Mesodermal cell (in vitro differentiated cells): ENCODE measurements at regions not wholly inside any gene's neighbourhood (a gene's known extent, or its start where the extent isn't known, plus 50 kb on each side); places are given as distances from the start of the nearest gene placed in this dataset.
"Not testable (repeated sequence)": the region's sequence is repeated elsewhere in the genome, so short reads cannot be mapped to it uniquely, and the experiment has no call there.

Source experiments
- H3K27ac ChIP-seq: 2 replicates; pipeline ENCODE4 v1.7.0; 2013; ENCODE audit warnings: mild to moderate bottlenecking, low read depth, low read length, moderate library complexity; ENCODE audit not compliant: severe bottlenecking
- H3K36me3 ChIP-seq: 2 replicates; pipeline ENCODE4 v1.7.1; 2013; ENCODE audit warnings: mild to moderate bottlenecking, low read length, moderate library complexity; ENCODE audit not compliant: control insufficient read depth, insufficient read depth
- H3K4me1 ChIP-seq: one replicate; pipeline ENCODE4 v1.7.1; 2013; ENCODE audit warnings: mild to moderate bottlenecking, low read length; ENCODE audit not compliant: insufficient read depth, control insufficient read depth, poor library complexity, severe bottlenecking
- H3K4me3 ChIP-seq: 2 replicates; pipeline ENCODE4 v1.7.0; 2013; ENCODE audit warnings: low read length, control low read depth, mild to moderate bottlenecking; ENCODE audit not compliant: insufficient read depth, poor library complexity, severe bottlenecking; ENCODE audit errors: extremely low read depth
- H3K9me3 ChIP-seq: 2 replicates; pipeline ENCODE4 v1.7.1; 2013; ENCODE audit warnings: mild to moderate bottlenecking, low read length, moderate library complexity; ENCODE audit not compliant: control insufficient read depth
- WGBS, 2 experiments: methylation state at CpG; one replicate each; pipeline ENCODE4 v1.1.5; 2013; ENCODE audit warnings: missing lambda C conversion rate in 2 of 2; ENCODE audit not compliant: insufficient coverage in 2 of 2; 5-methylcytosine and 5-hydroxymethylcytosine counted together

GRCh38 chr1:244156617-244157016 is 105.5 kb downstream of the ZBTB18 start:
- H3K4me1 ChIP-seq = peaks cover 10% of the 10 kb centered on the region
- H3K27ac ChIP-seq, H3K9me3 ChIP-seq, H3K4me3 ChIP-seq, H3K36me3 ChIP-seq: not testable (repeated sequence)

DNA sequence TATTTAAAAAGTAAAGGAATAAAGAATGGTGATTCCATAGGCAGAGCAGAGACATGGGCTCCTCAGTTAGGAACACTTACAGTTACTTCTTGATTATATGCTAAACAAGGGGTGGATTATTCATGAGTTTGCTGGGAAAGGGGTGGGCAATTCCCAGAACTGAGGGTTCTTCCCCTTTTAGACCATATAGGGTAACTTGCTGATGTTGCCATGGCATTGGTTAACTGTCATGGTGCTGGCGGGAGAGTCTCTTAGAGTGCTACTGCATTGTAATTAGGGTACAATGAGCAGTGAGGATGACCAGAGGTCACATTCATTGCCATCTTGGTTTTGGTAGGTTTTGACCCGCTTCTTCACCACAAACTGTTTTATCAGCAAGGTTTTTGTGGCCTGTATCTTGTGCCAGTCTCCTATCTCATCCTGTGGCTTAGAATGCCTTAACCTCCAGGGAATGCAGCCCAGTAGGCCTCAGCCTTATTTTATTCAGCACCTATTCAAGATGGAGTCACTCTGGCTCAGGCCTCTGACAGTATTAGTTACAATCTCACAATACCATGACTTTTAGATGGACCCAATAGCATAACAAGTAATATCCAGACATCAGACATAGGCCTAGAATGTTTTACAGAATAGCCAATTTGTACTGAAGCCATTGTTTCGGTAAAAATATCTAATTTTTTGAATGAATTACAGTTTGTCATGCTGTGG is 106.8 kb downstream of the ZBTB18 start:
- H3K9me3 ChIP-seq = no peaks in the 10 kb centered on the region
- 86 to 100% methylated on average over 1 to 2 of the region's 3 CpGs for WGBS, 2 experiments
- peaks cover 18% of the 10 kb centered on the region for H3K4me1 ChIP-seq

DNA sequence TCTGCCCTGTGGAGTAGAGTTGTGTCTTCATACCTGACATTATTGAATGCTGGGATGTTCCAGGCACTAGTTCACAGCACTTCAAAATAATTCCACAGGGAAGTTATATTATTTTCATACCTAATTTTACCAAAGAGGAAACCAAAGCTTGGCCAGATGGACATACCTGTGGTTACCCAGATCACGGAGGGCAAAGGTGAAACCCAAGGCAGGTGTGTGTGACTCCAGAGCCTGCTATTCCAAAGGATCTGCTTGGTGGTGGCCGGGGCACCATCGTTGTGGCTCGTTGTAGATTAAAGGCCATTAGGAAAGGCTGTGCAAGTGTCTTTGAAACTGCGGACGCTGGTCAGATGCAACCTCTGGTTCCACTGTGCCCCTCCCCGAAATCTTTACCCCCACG is 108.6 kb downstream of the ZBTB18 start:
- H3K4me3 ChIP-seq = no peak overlapping the region

More for the DNA sequence above, 106.8 kb downstream of the ZBTB18 start:
- H3K27ac ChIP-seq = no peak overlapping the region
- no peaks in the 10 kb centered on the region for H3K36me3 ChIP-seq
- no peak overlapping the region for H3K4me3 ChIP-seq

DNA sequence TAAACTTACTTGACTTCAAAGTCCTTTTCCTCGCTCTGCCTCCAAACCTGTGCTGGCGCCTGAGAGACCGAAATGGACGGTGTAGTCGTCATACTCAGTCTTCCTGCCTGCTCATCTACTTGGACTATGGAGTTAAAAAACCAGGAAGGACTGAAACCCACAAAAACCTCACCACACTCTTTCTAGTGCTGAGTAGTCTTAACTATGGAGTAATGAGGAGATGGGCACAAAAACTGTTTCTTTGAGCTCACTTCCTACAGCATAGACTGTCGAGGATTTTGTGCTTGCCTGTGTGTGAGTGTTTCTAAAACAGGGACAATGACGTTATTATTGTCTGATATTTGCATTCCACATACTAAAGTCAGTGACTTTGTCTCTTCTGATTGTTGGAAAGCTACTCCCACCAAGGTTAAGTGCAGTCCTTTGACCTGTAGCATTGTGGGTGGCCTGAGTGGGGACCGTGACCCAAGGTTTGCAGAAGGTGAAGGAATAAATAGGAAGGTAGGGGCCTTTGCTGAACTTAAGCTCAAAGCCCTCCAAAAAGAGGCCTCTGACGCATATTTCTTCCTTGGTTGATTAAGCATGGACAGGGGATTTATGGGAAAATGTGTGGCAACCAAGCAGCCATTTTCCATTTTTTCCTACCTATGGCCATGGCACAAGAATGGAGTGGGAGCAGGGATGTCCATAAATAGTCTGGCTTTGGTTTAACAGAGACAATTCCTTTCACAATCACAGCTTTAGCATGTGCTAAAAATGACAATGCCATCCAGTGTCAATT is 109.6 kb downstream of the ZBTB18 start:
- Histone ChIP-seq H3K36me3 (no peaks in the 10 kb centered on the region), H3K9me3 (no peaks in the 10 kb centered on the region), H3K27ac (no peak overlapping the region), H3K4me3 (no peak overlapping the region), H3K4me1 (peaks cover 38% of the 10 kb centered on the region)
- 90% methylated on average over 2 of the region's 9 CpGs for WGBS, 2 experiments

More for the DNA sequence above, 108.6 kb downstream of the ZBTB18 start:
- WGBS, 2 experiments = 98% methylated on average over 8 of the region's 8 CpGs
- no peak overlapping the region for H3K27ac ChIP-seq
- peaks cover 33% of the 10 kb centered on the region for H3K4me1 ChIP-seq
- no peaks in the 10 kb centered on the region for H3K9me3 ChIP-seq
- no peaks in the 10 kb centered on the region for H3K36me3 ChIP-seq

DNA sequence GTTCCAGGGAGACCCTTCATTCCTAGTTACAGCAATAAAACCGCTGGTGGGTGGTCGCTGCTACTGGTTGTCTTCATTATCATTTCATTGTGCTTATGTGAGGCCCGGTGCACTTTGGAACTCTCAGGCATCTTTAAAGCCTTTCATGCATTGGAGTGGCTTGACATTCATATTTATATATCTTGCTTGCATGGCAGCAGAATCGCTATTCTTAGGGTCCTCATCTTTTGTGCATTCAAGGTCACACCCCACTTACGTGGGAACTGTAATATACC is 110.1 kb downstream of the ZBTB18 start:
- no peak overlapping the region for H3K27ac ChIP-seq
- no peak overlapping the region for H3K4me3 ChIP-seq
- peaks cover 38% of the 10 kb centered on the region for H3K4me1 ChIP-seq
- no peaks in the 10 kb centered on the region for H3K9me3 ChIP-seq
- WGBS, 2 experiments = 61 to 63% methylated on average over 5 of the region's 5 CpGs
- H3K36me3 ChIP-seq = no peaks in the 10 kb centered on the region

DNA sequence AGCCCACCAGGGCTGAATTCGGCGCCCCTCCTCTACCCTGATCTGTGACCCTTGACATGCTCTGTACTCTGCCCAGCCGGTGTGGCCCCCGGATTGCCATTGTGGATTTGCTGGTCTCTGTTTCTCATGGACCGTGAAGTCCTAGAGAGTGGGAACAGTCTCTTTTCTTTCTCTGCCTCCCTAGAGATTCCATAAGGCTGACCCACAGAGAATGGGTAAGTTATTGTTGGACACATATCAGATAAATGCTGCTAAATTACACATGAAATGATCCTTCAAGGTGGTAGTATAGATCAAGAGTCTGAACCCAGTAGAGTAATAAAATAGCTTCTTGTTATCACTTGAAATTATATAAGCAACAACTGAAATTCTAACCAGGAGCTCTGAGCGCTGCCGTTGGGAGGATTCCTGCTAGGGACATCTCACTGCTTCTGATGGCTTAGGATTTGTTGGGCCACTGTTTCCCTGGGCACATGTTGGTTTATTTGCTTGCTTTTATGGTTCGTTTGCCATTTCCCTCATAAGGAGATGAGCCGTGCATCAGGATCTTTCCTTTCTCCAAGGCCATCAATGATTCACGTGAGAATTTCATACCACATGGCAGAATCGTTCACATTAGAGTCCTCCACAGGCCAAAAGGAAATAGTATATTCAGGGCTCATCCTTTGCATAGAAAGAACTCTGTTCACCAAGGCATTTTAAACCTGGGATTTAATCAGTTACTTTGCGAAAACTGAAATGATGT is 111.9 kb downstream of the ZBTB18 start:
- Histone ChIP-seq H3K27ac (peak overlapping the region; percentile 99), H3K9me3 (no peaks in the 10 kb centered on the region), H3K4me1 (peaks cover 38% of the 10 kb centered on the region), H3K4me3 (no peak overlapping the region), H3K36me3 (no peaks in the 10 kb centered on the region)
- 94 to 96% methylated on average over 8 to 10 of the region's 12 CpGs for WGBS, 2 experiments

GRCh38 chr1:244163861-244164510 is 112.9 kb downstream of the ZBTB18 start:
- WGBS, 2 experiments = 67 to 73% methylated on average over 6 of the region's 8 CpGs
- H3K27ac ChIP-seq = peak overlapping the region; percentile 99

DNA sequence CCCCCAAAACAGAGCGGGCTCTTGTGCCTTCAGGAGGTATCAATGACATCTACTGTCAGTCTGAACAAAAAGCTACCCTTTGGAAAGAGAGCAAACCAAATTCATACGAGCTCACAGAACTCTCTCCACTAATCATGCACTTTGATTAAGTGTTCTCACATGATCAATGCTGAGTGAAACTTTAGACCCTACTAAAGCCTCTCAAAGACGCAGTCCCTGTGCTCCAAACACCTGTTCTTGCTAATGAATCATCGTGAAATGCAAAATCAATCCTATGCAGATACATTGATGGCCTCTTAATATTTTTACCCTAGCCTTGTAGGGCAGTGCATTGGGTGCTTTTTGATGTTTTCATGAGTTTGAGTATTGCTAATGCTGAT is 113.4 kb downstream of the ZBTB18 start:
- Histone ChIP-seq H3K9me3 (no peaks in the 10 kb centered on the region), H3K27ac (peak overlapping the region; percentile 99), H3K4me1 (peaks cover 38% of the 10 kb centered on the region), H3K4me3 (no peak overlapping the region), H3K36me3 (no peaks in the 10 kb centered on the region)
- WGBS, 2 experiments = 87 to 92% methylated on average over 3 to 4 of the region's 4 CpGs

More at GRCh38 chr1:244163861-244164510, 112.9 kb downstream of the ZBTB18 start:
- H3K4me3 ChIP-seq = no peak overlapping the region
- H3K36me3 ChIP-seq = no peaks in the 10 kb centered on the region
- H3K4me1 ChIP-seq = peaks cover 38% of the 10 kb centered on the region
- no peaks in the 10 kb centered on the region for H3K9me3 ChIP-seq

DNA sequence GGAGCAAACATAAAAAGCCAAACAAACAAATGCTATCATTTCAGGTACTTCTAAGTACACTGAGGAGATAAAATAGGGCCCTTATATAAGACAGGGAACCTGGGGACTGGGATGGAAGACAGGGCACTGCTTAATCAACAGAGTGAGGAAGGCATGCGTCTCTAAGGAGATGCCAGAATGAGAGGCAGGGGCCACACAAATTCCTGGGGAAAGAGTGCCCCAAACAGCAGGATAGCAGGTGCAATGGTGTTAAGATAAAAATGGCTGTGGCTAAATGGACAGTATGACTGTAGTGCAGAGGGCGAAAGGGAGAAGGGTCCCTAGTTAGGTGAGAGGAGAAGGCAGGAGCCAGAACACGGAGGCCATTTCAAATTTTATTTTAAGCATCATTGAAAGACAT is 113.9 kb downstream of the ZBTB18 start:
- Histone ChIP-seq H3K4me3 (no peak overlapping the region), H3K36me3 (no peaks in the 10 kb centered on the region), H3K4me1 (peaks cover 38% of the 10 kb centered on the region), H3K9me3 (no peaks in the 10 kb centered on the region), H3K27ac (peak overlapping the region; percentile 99)
- 78 to 82% methylated on average over 2 to 3 of the region's 3 CpGs for WGBS, 2 experiments

GRCh38 chr1:244165701-244166100 is 114.6 kb downstream of the ZBTB18 start:
- Histone ChIP-seq H3K4me1 (peaks cover 32% of the 10 kb centered on the region), H3K36me3 (no peaks in the 10 kb centered on the region), H3K4me3 (no peak overlapping the region), H3K9me3 (no peaks in the 10 kb centered on the region), H3K27ac (no peak overlapping the region)
- 95 to 100% methylated on average over 2 of the region's 2 CpGs for WGBS, 2 experiments
